ENCODE measurements at regions not wholly inside any gene's neighbourhood (a gene's known extent, or its start where the extent isn't known, plus 50 kb on each side); places are given as distances from the start of the nearest gene placed in this dataset.

GRCh38 chr14:28243600-28243999 lies 523.0 kb upstream of the FOXG1 start:
- TF ChIP-seq CTCF (IDR thresholded peaks at IDR 0.05) (no peak), POLR2A (IDR thresholded peaks at IDR 0.05) (no peak), POLR2AphosphoS5 (IDR thresholded peaks at IDR 0.05) (no peak), EP300 (IDR thresholded peaks at IDR 0.05; ENCODE audit: low read depth) (no peak)
